IMR-90 (cell line): ENCODE measurements at regions not wholly inside any gene's neighbourhood (a gene's known extent, or its start where the extent isn't known, plus 50 kb on each side); places are given as distances from the start of the nearest gene placed in this dataset.

Experiments
- ATAC-seq: fragments of 200-7000 bp; cut with Tn5 transposase; 2 replicates; pipeline ENCODE4 v1.9.1; 2020; ENCODE audit warnings: low read depth, mild to moderate bottlenecking, moderate library complexity
- BruUV-seq: library from RNA; stranded (reverse); fragments of 400-500 nt; replicated peaks from 2 replicates; lab custom pipeline; 2021; lab: Mats Ljungman, UMichigan
- CTCF ChIA-PET: fragments of 300-600 bp; formaldehyde crosslinking; extraction: SDS; loops from one replicate; lab custom pipeline; 2021; ENCODE audit warnings: antibody characterized with exemption; lab: Yijun Ruan, JAX
- POLR2A ChIA-PET: fragments of 300-600 bp; sonication (Branson Sonifier 250); formaldehyde crosslinking; loops from one replicate; lab custom pipeline; 2022; ENCODE audit warnings: antibody characterized with exemption; ENCODE audit not compliant: unreplicated experiment; lab: Charles Lee
- DNase-seq: peaks from one replicate; pipeline ENCODE4 v3.0.0; 2013
- H2AFZ ChIP-seq: replicated peaks from 2 replicates; pipeline ENCODE3; 2013; ENCODE audit warnings: low read length, mild to moderate bottlenecking; ENCODE audit not compliant: poor library complexity
- H2AK5ac ChIP-seq: 2 replicates; pipeline ENCODE4 v1.6.1; 2013; ENCODE audit warnings: low read depth, low read length, inconsistent platforms
- H2AK9ac ChIP-seq: replicated peaks from 2 replicates; pipeline ENCODE3; 2013; ENCODE audit warnings: mild to moderate bottlenecking, low read depth, low read length, moderate library complexity; ENCODE audit not compliant: poor library complexity
- H2BK120ac ChIP-seq: 2 replicates; pipeline ENCODE4 v1.6.1; 2013; ENCODE audit warnings: low read depth, low read length, inconsistent platforms
- H2BK15ac ChIP-seq: 3 replicates; pipeline ENCODE4 v1.6.1; 2013; ENCODE audit warnings: low read depth, low read length, inconsistent platforms
- H2BK20ac ChIP-seq: 2 replicates; pipeline ENCODE4 v1.6.1; 2013; ENCODE audit warnings: low read depth, mild to moderate bottlenecking, inconsistent platforms, low read length, moderate library complexity
- H2BK5ac ChIP-seq: 2 replicates; pipeline ENCODE4 v1.6.1; 2013; ENCODE audit warnings: mild to moderate bottlenecking, low read depth, low read length, inconsistent platforms; ENCODE audit not compliant: poor library complexity, severe bottlenecking
- H3K14ac ChIP-seq: replicated peaks from 2 replicates; pipeline ENCODE4 v1.6.1; 2013; ENCODE audit warnings: low read depth, low read length, inconsistent platforms
- H3K18ac ChIP-seq: 2 replicates; pipeline ENCODE4 v1.6.1; 2013; ENCODE audit warnings: low read depth, low read length, control low read depth
- H3K23ac ChIP-seq: 2 replicates; pipeline ENCODE4 v1.6.1; 2013; ENCODE audit warnings: low read depth, low read length, inconsistent platforms
- H3K27ac ChIP-seq: 2 replicates; pipeline ENCODE4 v1.5.1; 2013; ENCODE audit warnings: mild to moderate bottlenecking, control low read depth, low read length; ENCODE audit not compliant: insufficient read depth
- H3K27me3 ChIP-seq: 2 replicates; pipeline ENCODE4 v1.6.1; 2013; ENCODE audit warnings: low read length; ENCODE audit not compliant: control insufficient read depth, insufficient read depth
- H3K36me3 ChIP-seq: 2 replicates; pipeline ENCODE4 v1.6.1; 2013; ENCODE audit warnings: low read length, mixed read lengths; ENCODE audit not compliant: control insufficient read depth, insufficient read depth
- H3K4ac ChIP-seq: 2 replicates; pipeline ENCODE4 v1.6.1; 2013; ENCODE audit warnings: low read depth, low read length, inconsistent platforms
- H3K4me1 ChIP-seq: 2 replicates; pipeline ENCODE4 v1.6.1; 2013; ENCODE audit warnings: low read length, mixed read lengths; ENCODE audit not compliant: control insufficient read depth, insufficient read depth
- H3K4me2 ChIP-seq: 2 replicates; pipeline ENCODE4 v1.6.1; 2013; ENCODE audit warnings: low read depth, mild to moderate bottlenecking, control low read depth, low read length, moderate library complexity
- H3K4me3 ChIP-seq: 2 replicates; pipeline ENCODE4 v1.5.1; 2013; ENCODE audit warnings: low read depth, mild to moderate bottlenecking, control low read depth, low read length, moderate library complexity; ENCODE audit not compliant: insufficient read depth
- H3K56ac ChIP-seq: 2 replicates; pipeline ENCODE4 v1.6.1; 2013; ENCODE audit warnings: low read length, inconsistent platforms; ENCODE audit not compliant: insufficient read depth; ENCODE audit errors: extremely low read depth
- H3K79me1 ChIP-seq, 2 experiments: 2 replicates each; pipeline ENCODE4 v1.6.1; 2013; ENCODE audit warnings: low read length in 2 of 2, inconsistent platforms in 1 of 2, low read depth in 1 of 2
- H3K9ac ChIP-seq: 2 replicates; pipeline ENCODE4 v1.6.1; 2013; ENCODE audit warnings: low read depth, low read length, control low read depth
- H3K9me1 ChIP-seq: 2 replicates; pipeline ENCODE4 v1.6.1; 2013; ENCODE audit warnings: low read length, inconsistent platforms; ENCODE audit not compliant: insufficient read depth
- H3K9me3 ChIP-seq: 2 replicates; pipeline ENCODE4 v1.6.1; 2013; ENCODE audit warnings: low read length; ENCODE audit not compliant: control insufficient read depth, insufficient read depth
- H4K20me1 ChIP-seq: 2 replicates; pipeline ENCODE4 v1.6.1; 2013; ENCODE audit warnings: low read length, inconsistent platforms; ENCODE audit not compliant: insufficient read depth
- H4K5ac ChIP-seq: 2 replicates; pipeline ENCODE4 v1.6.1; 2013; ENCODE audit warnings: mild to moderate bottlenecking, low read depth, low read length, control low read depth
- H4K8ac ChIP-seq, 2 experiments: 2 replicates each; pipeline ENCODE4 v1.6.1; 2013; ENCODE audit warnings: low read depth in 2 of 2, low read length in 2 of 2, control low read depth in 1 of 2, inconsistent platforms in 1 of 2
- H4K91ac ChIP-seq: 2 replicates; pipeline ENCODE4 v1.6.1; 2013; ENCODE audit warnings: low read depth, low read length, inconsistent platforms; ENCODE audit not compliant: insufficient read depth
- BHLHE40 ChIP-seq: fragments of 150-350 bp; IDR thresholded peaks from 2 replicates; pipeline ENCODE4 v1.6.1; 2016; ENCODE audit warnings: mild to moderate bottlenecking, low read depth, low read length
- CEBPB ChIP-seq: IDR thresholded peaks from 2 replicates; pipeline ENCODE4 v1.6.1; 2012; ENCODE audit warnings: low read depth, low read length, improper control_type of control experiment
- CHD1 ChIP-seq: IDR thresholded peaks from 2 replicates; pipeline ENCODE4 v1.6.1; 2012; ENCODE audit warnings: low read depth, low read length, improper control_type of control experiment
- FOS ChIP-seq: fragments of 150-350 bp; IDR thresholded peaks from 2 replicates; pipeline ENCODE4 v1.6.1; 2016; ENCODE audit warnings: low read depth, low read length
- MAFK ChIP-seq: IDR thresholded peaks from 2 replicates; pipeline ENCODE4 v1.6.1; 2012; ENCODE audit warnings: low read depth, low read length, improper control_type of control experiment
- MAZ ChIP-seq: IDR thresholded peaks from 2 replicates; pipeline ENCODE4 v1.6.1; 2012; ENCODE audit warnings: low read depth, mild to moderate bottlenecking, low read length, improper control_type of control experiment, moderate library complexity, borderline replicate concordance
- MXI1 ChIP-seq: IDR thresholded peaks from 2 replicates; pipeline ENCODE4 v1.6.1; 2012; ENCODE audit warnings: low read depth, mild to moderate bottlenecking, low read length, moderate library complexity, borderline replicate concordance
- NFE2L2 ChIP-seq: fragments of 150-350 bp; IDR thresholded peaks from 2 replicates; pipeline ENCODE4 v1.6.1; 2016; ENCODE audit warnings: low read depth, mild to moderate bottlenecking, low read length
- POLR2A ChIP-seq: IDR thresholded peaks from 2 replicates; pipeline ENCODE4 v1.6.1; 2012; ENCODE audit warnings: mild to moderate bottlenecking, low read depth, low read length
- RAD21 ChIP-seq: IDR thresholded peaks from 2 replicates; pipeline ENCODE4 v1.6.1; 2012; ENCODE audit warnings: low read length, improper control_type of control experiment
- RCOR1 ChIP-seq: IDR thresholded peaks from 2 replicates; pipeline ENCODE4 v1.6.1; 2012; ENCODE audit warnings: mild to moderate bottlenecking, low read length, improper control_type of control experiment; ENCODE audit not compliant: insufficient replicate concordance
- RFX5 ChIP-seq: IDR thresholded peaks from 2 replicates; pipeline ENCODE4 v1.8.0; 2012; ENCODE audit warnings: low read depth, mild to moderate bottlenecking, low read length, moderate library complexity
- SMC3 ChIP-seq: fragments of 150-350 bp; IDR thresholded peaks from 2 replicates; pipeline ENCODE4 v1.6.1; 2016; ENCODE audit warnings: low read depth, mild to moderate bottlenecking, antibody characterized with exemption, low read length, moderate library complexity
- WGBS, 2 experiments: methylation state at CpG; one replicate each; pipeline versions ENCODE4 v1.1.5 to v1.1.7; 2013; ENCODE audit warnings: missing lambda C conversion rate in 2 of 2; ENCODE audit not compliant: insufficient read length in 1 of 2; ENCODE audit errors: extremely low coverage in 2 of 2; 5-methylcytosine and 5-hydroxymethylcytosine counted together
- dilution Hi-C: fragments of 300-500 bp; cut with HindIII; formaldehyde crosslinking; loops from one replicate; pipeline ENCODE4 v1.14.3; 2018; ENCODE audit warnings: low sequenced_read_pairs; ENCODE audit not compliant: unreplicated experiment
- in situ Hi-C: fragments of 300-500 bp; cut with MboI; formaldehyde crosslinking; loops from 3 replicates; pipeline ENCODE4 v1.14.3; 2019; ENCODE audit warnings: low sequenced_read_pairs, inconsistent platforms, mixed read lengths
- intact Hi-C: fragments of 100-400 bp; cut with micrococcal nuclease; formaldehyde crosslinking; loops from 2 replicates; pipeline ENCODE4 v1.10.0; 2022
- TF ChIP-seq, protein P1 (sequence below): fragments of 150-350 bp; IDR thresholded peaks from 2 replicates; pipeline ENCODE4 v1.6.1; 2017; ENCODE audit warnings: mild to moderate bottlenecking, antibody characterized with exemption, low read length, low read depth

GRCh38 chr4:14193601-14194000, 566.1 kb upstream of the BOD1L1 start:
- H2BK120ac ChIP-seq = no peak overlapping the region
- no peak overlapping the region for H2AK9ac ChIP-seq
- H3K27me3 ChIP-seq = no peaks in the 10 kb centered on the region
- in situ Hi-C loops = no loop called here
- no peak overlapping the region for H4K8ac ChIP-seq
- H2AK5ac ChIP-seq = no peak overlapping the region
- no peak overlapping the region for H3K56ac ChIP-seq
- no peak overlapping the region for H3K27ac ChIP-seq
- no peak overlapping the region for H3K14ac ChIP-seq
- no peak overlapping the region for H3K4me2 ChIP-seq
- H3K9me3 ChIP-seq = no peaks in the 10 kb centered on the region
- H3K9ac ChIP-seq = no peak overlapping the region
- H3K4ac ChIP-seq = no peak overlapping the region
- no peak for DNase-seq
- dilution Hi-C loops = no loop called here
- no peaks in the 10 kb centered on the region for H3K4me1 ChIP-seq
- intact Hi-C loops = loop anchor here (10.0 kb wide), 1 partner anchor 539 kb away; no protein-coding TSS in a partner anchor
- no peak overlapping the region for H2AFZ ChIP-seq
- no peaks in the 10 kb centered on the region for H3K79me1 ChIP-seq
- no peak overlapping the region for H2BK5ac ChIP-seq
- no TSS peak for BruUV-seq
- TF ChIP-seq MXI1 = no peak
- no peak for TF ChIP-seq MAZ
- no peak for TF ChIP-seq SMC3
- TF ChIP-seq CEBPB = no peak
- TF ChIP-seq CHD1 = no peak
- TF ChIP-seq RAD21 = no peak
- TF ChIP-seq NFE2L2 = no peak
- TF ChIP-seq POLR2A = no peak
- TF ChIP-seq BHLHE40 = no peak
- no peak for TF ChIP-seq RFX5
- no peak for TF ChIP-seq RCOR1
- TF ChIP-seq, protein P1, sequence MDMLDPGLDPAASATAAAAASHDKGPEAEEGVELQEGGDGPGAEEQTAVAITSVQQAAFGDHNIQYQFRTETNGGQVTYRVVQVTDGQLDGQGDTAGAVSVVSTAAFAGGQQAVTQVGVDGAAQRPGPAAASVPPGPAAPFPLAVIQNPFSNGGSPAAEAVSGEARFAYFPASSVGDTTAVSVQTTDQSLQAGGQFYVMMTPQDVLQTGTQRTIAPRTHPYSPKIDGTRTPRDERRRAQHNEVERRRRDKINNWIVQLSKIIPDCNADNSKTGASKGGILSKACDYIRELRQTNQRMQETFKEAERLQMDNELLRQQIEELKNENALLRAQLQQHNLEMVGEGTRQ = no peak
- TF ChIP-seq FOS = no peak
- no peak for TF ChIP-seq MAFK
- H2BK20ac ChIP-seq = no peak overlapping the region
- no peaks in the 10 kb centered on the region for H3K36me3 ChIP-seq
- ChIA-PET CTCF (interaction anchor here (0.6 kb wide), 1 partner anchor 356 kb away, joined by 4 read pairs; no protein-coding TSS in a partner anchor), POLR2A (no interaction called here)
- no peaks in the 10 kb centered on the region for H3K9me1 ChIP-seq
- no peak overlapping the region for H3K4me3 ChIP-seq
- no peak overlapping the region for H3K23ac ChIP-seq
- no CpG with 5 or more reads among the region's 1 CpG for WGBS, 2 experiments
- no peak overlapping the region for H3K18ac ChIP-seq
- H4K20me1 ChIP-seq = no peaks in the 10 kb centered on the region
- ATAC-seq = no peak
- H4K5ac ChIP-seq = no peak overlapping the region
- no peak overlapping the region for H2BK15ac ChIP-seq
- H4K91ac ChIP-seq = no peak overlapping the region
